Fibroblast of skin of scalp (primary cell): ENCODE measurements at regions not wholly inside any gene's neighbourhood (a gene's known extent, or its start where the extent isn't known, plus 50 kb on each side); places are given as distances from the start of the nearest gene placed in this dataset.
A peak's percentile ranks its signal among the peaks of the same experiment; 100 is the strongest.

Experiments
- DNase-seq: peaks from one replicate; pipeline ENCODE4 v3.0.0-alpha.2; 2013

DNA sequence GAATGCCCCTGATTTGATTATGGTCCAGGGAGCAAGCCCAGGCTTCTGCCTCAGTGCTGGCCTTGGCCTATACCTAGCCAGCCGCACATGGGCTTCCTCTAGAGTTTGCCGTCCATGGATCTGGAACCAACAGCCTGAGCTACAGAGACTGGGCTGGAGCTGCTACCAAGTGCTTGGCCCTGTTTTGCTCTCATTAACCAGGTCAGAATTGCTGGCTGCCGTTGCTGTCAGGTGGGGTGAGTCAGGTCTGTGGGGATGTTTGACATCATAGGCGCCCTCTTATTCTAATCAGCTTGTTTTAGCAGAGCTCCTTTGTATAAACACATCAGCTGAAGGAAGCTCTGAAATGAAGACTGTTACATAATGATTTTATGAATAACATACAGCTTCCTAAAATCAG, 83.1 kb upstream of the PHACTR2 start:
- no peak for DNase-seq

DNA sequence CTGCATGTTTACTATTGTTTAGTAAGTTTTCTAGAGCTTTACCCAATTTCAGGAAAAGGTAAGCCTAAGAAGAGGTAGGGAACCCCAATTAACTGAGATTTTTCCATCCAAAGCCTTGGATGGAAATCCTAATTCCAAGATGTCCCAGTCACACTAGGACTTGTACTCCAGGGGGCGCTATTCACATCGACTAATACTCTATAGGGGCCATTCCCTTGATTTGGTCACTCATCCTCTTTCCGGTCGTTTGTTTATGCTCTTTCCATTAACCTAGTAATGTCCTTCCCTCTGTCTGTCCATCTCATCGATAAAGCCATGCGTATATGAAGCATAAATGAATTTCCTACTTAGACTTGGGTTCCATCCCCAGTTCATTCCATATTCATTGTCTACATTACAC, 80.8 kb upstream of the FUCA2 start:
- no peak for DNase-seq

GRCh38 chr6:143591441-143591840, 79.9 kb upstream of the FUCA2 start:
- no peak for DNase-seq

GRCh38 chr6:143589162-143589561, 77.6 kb upstream of the FUCA2 start:
- DNase-seq, result no peak

- DNase-seq, result no peak
These were observed 75.0 kb upstream of the FUCA2 start for GRCh38 chr6:143586557-143586956.

DNA sequence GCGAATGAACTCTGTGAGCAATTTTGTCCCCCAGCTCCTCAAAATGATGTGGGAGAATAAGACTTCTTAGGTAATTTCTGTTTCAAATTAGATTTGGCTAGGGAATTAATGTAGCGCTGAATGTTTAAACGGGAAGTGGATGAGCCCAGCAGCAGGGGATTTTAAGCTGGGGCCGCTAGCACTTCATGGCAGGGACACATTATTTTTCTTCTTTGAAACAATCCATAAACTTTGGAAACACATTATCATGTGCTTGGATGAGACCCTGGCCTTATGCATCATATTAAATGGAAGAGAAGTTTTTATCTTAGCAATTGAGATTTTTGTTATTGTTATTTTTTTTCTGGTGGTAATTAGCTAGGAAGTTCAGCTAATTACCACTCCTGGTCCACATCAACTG, 74.2 kb upstream of the FUCA2 start:
- DNase-seq, result no peak

GRCh38 chr6:143585241-143585640, 73.7 kb upstream of the FUCA2 start:
- no peak for DNase-seq

GRCh38 chr6:143583542-143584327, 72.2 kb upstream of the FUCA2 start:
- DNase-seq, result peak; percentile 83

- no peak for DNase-seq
These were observed 70.4 kb upstream of the FUCA2 start for GRCh38 chr6:143581835-143582480.

- DNase-seq, result peak; percentile 47
These were observed 68.2 kb upstream of the FUCA2 start for GRCh38 chr6:143579703-143580102.

GRCh38 chr6:143578054-143578453, 66.5 kb upstream of the FUCA2 start:
- DNase-seq, result no peak

- DNase-seq, result no peak
These were observed 64.4 kb upstream of the FUCA2 start for GRCh38 chr6:143575901-143576426.

DNA sequence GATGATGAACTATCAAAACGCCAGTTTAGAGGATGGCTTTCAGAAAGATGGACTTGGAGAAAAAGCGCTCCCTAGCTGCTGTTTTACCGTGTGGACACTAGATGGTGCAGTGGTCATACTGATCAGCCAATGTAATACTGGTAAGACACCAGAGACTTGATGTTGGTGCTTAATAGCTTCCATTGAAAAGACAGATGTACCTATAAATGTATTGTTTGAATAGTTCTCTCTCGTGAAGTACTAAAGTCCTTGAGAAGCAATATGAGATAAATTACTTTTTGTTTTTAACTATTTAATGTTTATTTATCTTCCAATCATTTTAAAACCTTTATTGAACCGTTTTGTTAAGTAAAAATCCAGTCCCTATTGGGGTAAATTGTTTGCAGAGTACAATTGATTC, 63.9 kb upstream of the FUCA2 start:
- peak; percentile 78 for DNase-seq

DNA sequence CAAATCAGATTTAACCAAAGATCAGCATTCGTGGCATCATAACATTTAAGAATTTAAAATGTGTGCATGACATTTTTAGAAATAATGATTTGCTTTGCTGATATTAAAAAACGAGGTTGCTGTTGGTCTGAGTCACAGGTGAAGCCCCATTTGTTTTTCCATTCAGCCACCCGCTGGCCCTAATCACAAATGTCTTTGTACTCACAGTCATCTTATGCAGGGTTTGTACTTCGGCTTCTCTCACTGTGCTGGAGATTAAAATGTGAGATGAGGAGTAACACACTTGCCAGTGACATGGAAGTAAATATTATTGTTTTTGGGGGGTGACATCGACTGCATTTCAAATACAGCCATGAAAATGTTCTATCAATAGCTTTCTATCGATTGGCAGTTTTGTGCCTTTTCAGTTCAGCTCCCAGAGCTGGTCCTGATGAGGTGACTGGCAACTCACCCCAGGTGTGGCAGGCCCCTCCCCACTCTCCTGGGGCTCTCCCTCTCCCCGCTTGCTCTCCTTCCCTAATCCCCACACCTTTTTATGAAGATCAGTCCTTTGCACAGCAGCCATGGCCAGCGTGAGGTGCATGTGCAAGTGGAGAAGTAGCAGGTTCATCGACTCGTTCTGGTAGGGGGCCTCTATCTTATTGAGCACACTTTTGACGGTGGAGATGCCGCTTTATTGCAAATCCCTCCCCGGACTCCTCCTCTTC, 58.8 kb upstream of the FUCA2 start:
- no peak for DNase-seq

DNA sequence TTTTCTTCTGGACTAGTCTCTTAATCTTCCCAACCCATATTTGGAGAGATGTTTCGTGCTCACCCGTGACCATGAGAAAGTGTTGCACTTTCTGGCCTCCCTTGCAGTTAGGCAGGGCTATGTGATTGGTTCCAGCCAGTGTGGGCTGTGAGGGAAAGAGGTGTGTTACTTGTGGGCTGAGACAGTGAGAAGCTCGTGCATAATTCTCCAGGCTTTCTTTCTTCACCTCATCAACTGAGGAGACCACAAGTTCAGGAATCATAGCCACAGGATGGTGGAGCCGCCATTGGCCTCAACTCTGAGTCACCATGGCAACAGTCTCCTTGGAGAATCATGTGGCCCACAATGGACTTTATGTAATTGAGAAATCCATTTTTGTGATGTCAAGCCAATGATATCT, 57.5 kb upstream of the FUCA2 start:
- peak; percentile 66 for DNase-seq

DNA sequence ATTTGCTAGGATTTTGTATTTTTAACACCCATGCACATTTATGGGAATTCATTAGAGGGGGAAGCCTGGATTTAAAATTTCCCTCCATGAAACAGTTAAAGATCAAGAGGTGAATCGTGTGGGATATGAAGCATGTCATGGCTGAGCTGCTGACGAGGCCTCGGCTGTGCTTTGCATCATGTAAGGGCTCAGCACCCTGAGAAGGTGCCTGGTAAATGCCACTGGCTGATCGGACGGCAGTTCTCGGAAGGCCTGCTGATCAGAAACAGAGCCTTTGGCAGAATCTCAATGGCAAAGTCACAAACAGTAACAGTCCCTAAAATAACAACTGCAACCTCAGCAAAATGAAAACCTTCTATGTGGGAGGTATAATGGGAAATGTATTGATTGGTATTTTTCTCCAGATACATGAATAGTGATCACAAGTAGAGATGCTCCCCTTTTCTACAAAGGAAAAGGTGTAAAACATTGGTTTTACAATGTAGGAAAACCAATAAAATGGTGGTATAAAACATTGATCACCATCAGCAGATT, 53.0 kb upstream of the FUCA2 start:
- DNase-seq, result no peak

DNA sequence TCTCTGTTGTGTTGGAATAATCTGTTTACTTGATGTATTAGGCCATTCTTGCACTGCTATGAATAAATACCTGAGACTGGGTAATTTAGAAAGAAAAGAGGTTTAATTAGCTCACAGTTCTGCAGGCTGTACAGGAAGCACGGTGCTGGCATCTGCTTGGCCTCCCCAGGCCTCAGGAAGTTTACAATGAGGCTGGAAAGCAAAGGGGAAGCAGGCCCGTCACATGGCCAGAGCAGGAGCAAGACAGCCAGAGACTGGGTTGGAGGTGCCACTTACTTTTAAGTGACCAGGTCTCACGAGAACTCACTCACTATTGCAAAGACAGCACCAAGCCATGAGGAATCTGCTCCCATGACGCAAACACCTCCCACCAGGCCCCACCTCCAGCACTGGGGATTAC, 50.6 kb upstream of the FUCA2 start:
- no peak for DNase-seq
